WTC11 (cell line): ENCODE measurements at regions not wholly inside any gene's neighbourhood (a gene's known extent, or its start where the extent isn't known, plus 50 kb on each side); places are given as distances from the start of the nearest gene placed in this dataset.

Source experiments
- CREM ChIP-seq: sonication (generic); formaldehyde crosslinking; IDR thresholded peaks from 2 replicates; pipeline ENCODE4 v1.8.1; 2022; ENCODE audit warnings: mild to moderate bottlenecking, missing genetic modification reagents, moderate library complexity
- CTCF ChIP-seq: fragments of 200-600 bp; IDR thresholded peaks from 2 replicates; pipeline ENCODE4 v1.8.0; 2022; ENCODE audit warnings: antibody characterized with exemption
- ELF4 ChIP-seq: sonication (generic); formaldehyde crosslinking; IDR thresholded peaks from 2 replicates; pipeline ENCODE4 v1.8.1; 2022; ENCODE audit warnings: low read depth, mild to moderate bottlenecking, moderate library complexity, missing genetic modification reagents
- FOXK1 ChIP-seq: sonication (generic); formaldehyde crosslinking; IDR thresholded peaks from 2 replicates; pipeline ENCODE4 v1.8.0; 2022; ENCODE audit warnings: mild to moderate bottlenecking, moderate library complexity, missing genetic modification reagents
- KAT7 ChIP-seq: sonication (generic); formaldehyde crosslinking; IDR thresholded peaks from 2 replicates; pipeline ENCODE4 v1.8.1; 2023; ENCODE audit warnings: missing genetic modification reagents, mild to moderate bottlenecking, borderline replicate concordance
- PREB ChIP-seq: sonication (generic); formaldehyde crosslinking; IDR thresholded peaks from 2 replicates; pipeline ENCODE4 v1.8.1; 2022; ENCODE audit warnings: mild to moderate bottlenecking, missing genetic modification reagents, moderate library complexity, borderline replicate concordance
- SP1 ChIP-seq: sonication (generic); formaldehyde crosslinking; conservative IDR thresholded peaks from 2 replicates; pipeline ENCODE4 v1.8.1; 2022; ENCODE audit warnings: missing genetic modification reagents
- ZBTB21 ChIP-seq: sonication (generic); formaldehyde crosslinking; IDR thresholded peaks from 2 replicates; pipeline ENCODE4 v1.8.1; 2023; ENCODE audit warnings: mild to moderate bottlenecking, missing genetic modification reagents, borderline replicate concordance
- ZNF317 ChIP-seq: sonication (generic); formaldehyde crosslinking; IDR thresholded peaks from 2 replicates; pipeline ENCODE4 v1.8.1; 2023; ENCODE audit warnings: low read depth, mild to moderate bottlenecking, moderate library complexity, missing genetic modification reagents, borderline replicate concordance

GRCh38 chr10:21170216-21170615 is 273.1 kb upstream of the NEBL start:
- TF ChIP-seq CTCF (no peak), ZBTB21 (CRISPR knock-in tag) (no peak), ELF4 (no peak), PREB (CRISPR knock-in tag) (no peak), KAT7 (no peak), CREM (CRISPR knock-in tag) (no peak), ZNF317 (CRISPR knock-in tag) (no peak), FOXK1 (CRISPR knock-in tag) (no peak), SP1 (CRISPR knock-in tag) (no peak)
